ENCODE measurements at regions not wholly inside any gene's neighbourhood (a gene's known extent, or its start where the extent isn't known, plus 50 kb on each side); places are given as distances from the start of the nearest gene placed in this dataset.
"Not testable (repeated sequence)": the region's sequence is repeated elsewhere in the genome, so short reads cannot be mapped to it uniquely, and the experiment has no call there.

DNA sequence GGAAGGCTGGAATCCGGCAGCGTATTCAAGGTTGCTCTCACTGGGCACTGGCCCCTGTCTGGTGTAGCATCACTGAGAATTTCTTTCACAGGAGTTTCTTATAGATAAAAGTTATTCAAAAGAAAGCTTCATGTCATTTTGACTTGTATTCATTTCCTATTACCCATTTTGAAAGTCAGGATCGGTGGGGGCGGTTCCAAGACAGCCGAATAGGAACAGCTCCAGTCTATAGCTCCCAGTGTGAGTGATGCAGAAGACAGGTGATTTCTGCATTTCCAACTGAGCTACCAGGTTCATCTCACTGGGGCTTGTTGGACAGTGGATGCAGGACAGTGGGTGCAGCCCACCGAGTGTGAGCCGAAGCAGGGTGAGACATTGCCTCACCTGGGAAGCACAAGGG is 51.5 kb upstream of the CDC42EP3 start:
- DNase-seq; H3K27me3 ChIP-seq; H3K27ac ChIP-seq; H3K36me3 ChIP-seq; H3K4me3 ChIP-seq; ATAC-seq; intact Hi-C loops (cut with DNase I): not testable (repeated sequence)
- Histone ChIP-seq H3K4me1 (peaks cover 0 to 15% (median 0%) of the 10 kb centered on the region in 9 donors), H3K9me3 (peaks cover 0 to 14% (median 0%) of the 10 kb centered on the region in 11 donors)
- 85 to 100% methylated on average over 7 of the region's 7 CpGs for WGBS, 2 donors

DNA sequence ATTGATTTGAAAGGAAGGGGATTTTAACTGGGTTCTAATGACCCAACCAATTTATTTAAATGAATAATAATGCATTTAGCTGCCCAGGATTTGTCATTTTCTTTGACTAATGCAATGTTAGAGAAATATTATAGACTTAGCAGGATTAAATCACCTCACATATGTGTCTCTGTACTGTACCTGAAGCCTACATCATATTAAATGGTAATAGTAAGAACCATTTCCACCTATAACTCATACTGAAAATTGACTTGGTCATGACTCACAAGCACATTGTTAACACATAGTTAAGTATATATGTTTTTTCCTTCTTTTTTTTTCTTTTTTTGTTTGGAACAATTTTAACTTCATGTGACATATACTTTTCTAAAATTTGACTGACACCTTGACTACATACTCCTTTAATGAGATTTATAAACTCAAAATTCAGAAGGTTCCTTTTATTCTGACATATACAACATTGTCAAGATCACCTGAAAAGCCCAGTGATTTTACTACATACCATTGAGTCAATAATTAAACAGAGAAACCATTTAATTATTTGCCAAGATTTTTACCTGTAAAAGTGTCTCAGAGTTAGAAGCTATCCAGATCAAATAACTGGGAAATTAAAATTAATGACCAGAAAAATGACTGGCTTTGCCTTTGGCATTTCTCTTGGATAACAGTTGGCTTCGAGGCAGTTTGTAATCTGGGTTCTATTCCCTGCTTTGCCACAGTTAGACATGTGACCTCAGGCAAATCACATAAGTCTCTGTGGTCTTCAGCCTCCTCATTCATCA is 58.8 kb upstream of the CDC42EP3 start:
- H3K9me3 ChIP-seq = peaks cover 0 to 6% (median 0%) of the 10 kb centered on the region in 11 donors
- TF ChIP-seq, protein P1, sequence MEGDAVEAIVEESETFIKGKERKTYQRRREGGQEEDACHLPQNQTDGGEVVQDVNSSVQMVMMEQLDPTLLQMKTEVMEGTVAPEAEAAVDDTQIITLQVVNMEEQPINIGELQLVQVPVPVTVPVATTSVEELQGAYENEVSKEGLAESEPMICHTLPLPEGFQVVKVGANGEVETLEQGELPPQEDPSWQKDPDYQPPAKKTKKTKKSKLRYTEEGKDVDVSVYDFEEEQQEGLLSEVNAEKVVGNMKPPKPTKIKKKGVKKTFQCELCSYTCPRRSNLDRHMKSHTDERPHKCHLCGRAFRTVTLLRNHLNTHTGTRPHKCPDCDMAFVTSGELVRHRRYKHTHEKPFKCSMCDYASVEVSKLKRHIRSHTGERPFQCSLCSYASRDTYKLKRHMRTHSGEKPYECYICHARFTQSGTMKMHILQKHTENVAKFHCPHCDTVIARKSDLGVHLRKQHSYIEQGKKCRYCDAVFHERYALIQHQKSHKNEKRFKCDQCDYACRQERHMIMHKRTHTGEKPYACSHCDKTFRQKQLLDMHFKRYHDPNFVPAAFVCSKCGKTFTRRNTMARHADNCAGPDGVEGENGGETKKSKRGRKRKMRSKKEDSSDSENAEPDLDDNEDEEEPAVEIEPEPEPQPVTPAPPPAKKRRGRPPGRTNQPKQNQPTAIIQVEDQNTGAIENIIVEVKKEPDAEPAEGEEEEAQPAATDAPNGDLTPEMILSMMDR (IDR thresholded peaks at IDR 0.05) = no peak
- no peaks in the 10 kb centered on the region for H3K36me3 ChIP-seq
- WGBS, 2 donors = 66 to 70% methylated on average over 1 of the region's 1 CpG
- ATAC-seq (no peak), DNase-seq (no peak)
- intact Hi-C loops (cut with DNase I) = no loop called here
- peaks cover 0 to 16% (median 9%) of the 10 kb centered on the region in 9 donors for H3K4me1 ChIP-seq
- no peak overlapping the region for H3K27ac ChIP-seq
- no peak overlapping the region for H3K4me3 ChIP-seq
- H3K27me3 ChIP-seq = no peaks in the 10 kb centered on the region

DNA sequence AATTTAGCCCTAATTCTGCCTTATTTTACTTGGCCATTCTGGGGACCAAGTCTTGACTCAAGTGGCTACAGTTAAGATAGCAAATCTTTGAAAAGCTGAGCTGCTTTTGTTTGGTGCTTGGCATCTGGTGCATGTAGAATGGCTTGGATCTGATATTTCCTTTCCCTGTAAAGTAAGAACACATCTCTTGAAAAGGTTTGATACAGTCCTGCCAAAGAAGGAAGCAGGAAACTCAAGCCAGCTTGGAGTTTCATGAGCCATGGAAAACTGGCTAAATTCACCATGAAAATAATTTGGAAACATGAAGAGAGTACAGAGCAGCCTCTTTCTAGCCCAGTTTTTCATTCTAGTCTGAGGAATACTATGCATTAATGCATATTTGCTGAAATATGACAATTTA is 61.0 kb upstream of the CDC42EP3 start:
- ATAC-seq; intact Hi-C loops (cut with DNase I); H3K27ac ChIP-seq; DNase-seq; H3K9me3 ChIP-seq; H3K36me3 ChIP-seq; H3K4me3 ChIP-seq; H3K27me3 ChIP-seq: not testable (repeated sequence)
- H3K4me1 ChIP-seq = peaks cover 0 to 26% (median 13%) of the 10 kb centered on the region in 9 donors

DNA sequence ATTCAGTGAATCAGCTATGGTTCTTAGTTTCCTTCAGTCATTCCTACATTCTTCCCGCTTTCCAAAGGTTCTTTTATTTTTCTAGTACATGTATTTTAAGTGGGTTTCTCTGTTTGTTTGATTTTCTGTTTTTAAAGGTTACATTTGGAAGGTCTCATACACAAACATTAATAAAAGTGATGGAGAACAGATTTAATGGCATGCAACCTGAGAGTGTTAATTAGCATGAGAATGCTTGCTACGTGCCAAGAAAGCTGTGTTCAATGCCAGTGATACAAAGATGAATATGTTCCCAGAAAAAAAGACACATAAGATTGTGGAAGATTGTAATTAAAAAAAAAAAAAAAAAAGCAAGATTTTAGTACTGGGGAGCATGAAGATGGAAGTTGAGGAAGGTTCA is 61.8 kb upstream of the CDC42EP3 start:
- no peak overlapping the region for H3K4me3 ChIP-seq
- H3K27me3 ChIP-seq = no peaks in the 10 kb centered on the region
- intact Hi-C loops (cut with DNase I) = no loop called here
- 62 to 80% methylated on average over 2 of the region's 2 CpGs for whole genome bisulfite sequencing, 2 donors
- peaks cover 0 to 33% (median 13%) of the 10 kb centered on the region in 9 donors for H3K4me1 ChIP-seq
- DNase-seq (no peak), ATAC-seq (no peak)
- H3K36me3 ChIP-seq = no peaks in the 10 kb centered on the region
- no peaks in the 10 kb centered on the region for H3K9me3 ChIP-seq
- H3K27ac ChIP-seq = no peak overlapping the region
- TF ChIP-seq, protein P1 (IDR thresholded peaks at IDR 0.05) = no peak

DNA sequence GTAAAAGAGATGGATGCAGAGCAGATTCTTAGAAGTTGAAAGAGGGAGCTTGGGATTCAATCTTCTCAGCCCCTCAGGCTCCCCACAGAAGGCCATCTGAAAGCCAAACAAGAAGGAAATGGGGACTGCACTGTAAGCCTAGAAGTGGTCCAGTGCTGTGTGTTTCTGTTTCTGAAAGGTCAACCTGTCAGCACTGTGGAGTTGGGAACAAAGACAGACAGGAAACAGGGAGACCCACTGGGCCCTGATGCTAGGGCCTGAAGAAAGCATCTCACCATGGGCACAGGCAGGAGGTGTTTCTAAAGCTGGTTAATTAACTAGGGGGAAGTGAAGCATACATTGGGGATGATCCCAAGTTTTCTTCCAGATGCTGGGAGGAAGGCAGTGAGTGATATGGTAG is 62.5 kb upstream of the CDC42EP3 start:
- H3K36me3 ChIP-seq; H3K4me3 ChIP-seq; DNase-seq; H3K27me3 ChIP-seq; intact Hi-C loops (cut with DNase I); H3K9me3 ChIP-seq; H3K27ac ChIP-seq: not testable (repeated sequence)
- ATAC-seq = peak in 5 of 8 donors; percentile 42 to 88 (median 67)
- peaks cover 0 to 33% (median 13%) of the 10 kb centered on the region in 9 donors for H3K4me1 ChIP-seq

DNA sequence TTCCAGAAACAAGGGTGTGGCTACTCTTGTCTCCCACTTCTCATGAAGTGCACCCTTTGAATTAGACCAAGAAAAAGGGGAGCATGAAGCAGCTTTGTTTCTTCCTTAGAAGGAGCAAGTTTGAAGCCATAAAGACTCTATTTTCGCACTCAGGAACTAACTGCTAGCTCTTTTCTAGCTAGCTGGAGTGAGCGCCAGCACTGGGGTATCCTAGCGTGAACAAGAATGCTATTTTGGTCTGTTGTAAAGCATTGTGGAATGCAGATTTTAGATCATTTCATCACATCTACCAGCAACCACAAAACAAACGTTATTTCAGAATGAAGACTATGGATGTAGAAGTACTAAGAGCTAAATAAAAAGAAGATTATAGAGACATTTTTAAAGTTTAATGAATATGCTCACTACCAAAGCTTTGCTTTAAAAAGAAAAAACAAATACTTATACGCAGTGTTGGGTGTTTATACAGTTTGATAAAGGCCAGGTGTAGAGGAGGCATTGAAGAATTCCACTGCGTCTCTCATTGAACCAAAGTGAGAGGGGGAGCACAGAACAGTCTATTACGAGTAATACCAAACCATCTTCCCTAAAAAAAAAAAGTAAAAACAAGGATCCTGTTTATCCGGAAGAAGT is 63.6 kb upstream of the CDC42EP3 start:
- 53 to 54% methylated on average over 8 of the region's 8 CpGs for WGBS, 2 donors
- H3K27me3 ChIP-seq; intact Hi-C loops (cut with DNase I); H3K36me3 ChIP-seq; DNase-seq; H3K9me3 ChIP-seq; H3K4me3 ChIP-seq: not testable (repeated sequence)
- Histone ChIP-seq H3K27ac (peak overlapping the region in 3 of 10 donors; percentile 8 to 18 (median 17)), H3K4me1 (peaks cover 0 to 33% (median 13%) of the 10 kb centered on the region in 9 donors)
- peak in 1 of 8 donors; percentile 9 for ATAC-seq

DNA sequence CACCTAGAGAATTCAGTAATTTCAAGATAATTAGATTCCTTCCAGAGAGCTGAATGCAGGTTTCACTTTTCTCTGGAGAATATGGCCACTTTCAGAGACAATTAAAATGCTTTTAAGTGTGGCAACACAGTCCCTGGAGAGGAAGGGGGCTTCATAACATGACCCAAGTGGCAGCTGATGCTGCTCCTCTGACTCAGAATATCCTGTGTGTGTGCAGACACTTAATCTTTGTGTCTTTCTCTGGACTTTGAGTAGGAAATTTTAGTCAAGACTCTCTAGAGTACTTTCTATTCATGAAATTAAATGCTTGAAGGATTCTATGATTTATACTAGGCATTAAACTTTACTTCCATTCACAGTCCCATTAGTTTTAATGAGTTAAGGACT is 64.1 kb upstream of the CDC42EP3 start:
- H3K4me1 ChIP-seq = peaks cover 0 to 33% (median 13%) of the 10 kb centered on the region in 9 donors
- H3K4me3 ChIP-seq; H3K27me3 ChIP-seq; ATAC-seq; intact Hi-C loops (cut with DNase I); H3K9me3 ChIP-seq; DNase-seq; H3K36me3 ChIP-seq: not testable (repeated sequence)
- H3K27ac ChIP-seq = peak overlapping the region in 2 of 10 donors; percentile 8 to 17

Data from heart right ventricle (tissue), 16 donors.